H1 (cell line): ENCODE measurements at regions not wholly inside any gene's neighbourhood (a gene's known extent, or its start where the extent isn't known, plus 50 kb on each side); places are given as distances from the start of the nearest gene placed in this dataset.

Experiments used
- CTCF ChIA-PET: fragments of 300-600 bp; sonication (Branson Sonifier 250); formaldehyde crosslinking; loops from one replicate; lab custom pipeline; 2021; ENCODE audit not compliant: partially characterized antibody; lab: Charles Lee
- POLR2A ChIA-PET: fragments of 300-600 bp; sonication (Branson Sonifier 250); formaldehyde crosslinking; loops from one replicate; lab custom pipeline; 2021; ENCODE audit warnings: inconsistent platforms; ENCODE audit not compliant: partially characterized antibody; lab: Charles Lee
- DNase-seq, 2 experiments: peaks; one replicate each; pipeline versions ENCODE4 v3.0.0 to v3.0.0-alpha.2; 2010 to 2022; ENCODE audit warnings: low spot score in 2 of 2, low read depth in 1 of 2, mixed read lengths in 1 of 2
- FAIRE-seq: peaks from 2 replicates; lab custom pipeline; 2011; peaks lifted over from hg19 to GRCh38; lab: Jason Lieb, UNC
- H2AFZ ChIP-seq: 2 replicates; pipeline ENCODE4 v1.8.1; 2012; ENCODE audit warnings: low read length, inconsistent platforms
- H2AK5ac ChIP-seq: 2 replicates; pipeline ENCODE4 v1.6.1; 2013; ENCODE audit warnings: low read depth, low read length
- H2BK120ac ChIP-seq: replicated peaks from 2 replicates; pipeline ENCODE3; 2013; ENCODE audit warnings: low read depth, low read length, inconsistent platforms
- H2BK12ac ChIP-seq: 2 replicates; pipeline ENCODE4 v1.6.1; 2013; ENCODE audit warnings: low read depth, low read length
- H2BK15ac ChIP-seq: 2 replicates; pipeline ENCODE4 v1.6.1; 2013; ENCODE audit warnings: low read length
- H2BK20ac ChIP-seq: 2 replicates; pipeline ENCODE4 v1.6.1; 2013; ENCODE audit warnings: low read length
- H2BK5ac ChIP-seq: 2 replicates; pipeline ENCODE4 v1.6.1; 2013; ENCODE audit warnings: low read depth, low read length
- H3K14ac ChIP-seq: 2 replicates; pipeline ENCODE4 v1.6.1; 2013; ENCODE audit warnings: inconsistent platforms; ENCODE audit not compliant: insufficient read length
- H3K18ac ChIP-seq: 2 replicates; pipeline ENCODE4 v1.6.1; 2013; ENCODE audit warnings: low read length; ENCODE audit errors: extremely low read depth
- H3K23ac ChIP-seq: 2 replicates; pipeline ENCODE4 v1.6.1; 2013; ENCODE audit warnings: inconsistent platforms; ENCODE audit not compliant: insufficient read length
- H3K23me2 ChIP-seq: 2 replicates; pipeline ENCODE4 v1.6.1; 2013; ENCODE audit warnings: low read depth, low read length
- H3K27ac ChIP-seq: 2 replicates; pipeline ENCODE4 v1.6.1; 2011; ENCODE audit warnings: low read depth, low read length, inconsistent platforms
- H3K27me3 ChIP-seq, 4 experiments: replicated peaks in 1 of 4; 1 replicate in 1 of 4; 2 replicates in 3 of 4; pipeline versions ENCODE4 v1.6.1 to v1.8.1; 2011 to 2013; ENCODE audit warnings: low read length in 3 of 4, mild to moderate bottlenecking in 3 of 4, inconsistent platforms in 2 of 4, mixed read lengths in 2 of 4, moderate library complexity in 1 of 4; ENCODE audit not compliant: control insufficient read depth in 3 of 4, insufficient read depth in 3 of 4; ENCODE audit errors: extremely low read depth in 1 of 4
- H3K36me3 ChIP-seq, 4 experiments: 2 replicates each; pipeline versions ENCODE4 v1.6.1 to v1.8.1; 2011 to 2013; ENCODE audit warnings: mild to moderate bottlenecking in 4 of 4, low read length in 3 of 4, moderate library complexity in 2 of 4, control low read depth in 1 of 4, inconsistent platforms in 1 of 4; ENCODE audit not compliant: insufficient read depth in 4 of 4, control insufficient read depth in 2 of 4
- H3K4ac ChIP-seq: replicated peaks from 2 replicates; pipeline ENCODE3; 2013; ENCODE audit warnings: low read length, low read depth, mixed read lengths, inconsistent platforms; ENCODE audit not compliant: insufficient read length
- H3K4me1 ChIP-seq, 4 experiments: replicated peaks in 1 of 4; 1 replicate in 1 of 4; 2 replicates in 3 of 4; pipeline versions ENCODE4 v1.6.1 to v1.8.1; 2011 to 2013; ENCODE audit warnings: low read length in 3 of 4, inconsistent platforms in 2 of 4, mixed read lengths in 1 of 4; ENCODE audit not compliant: insufficient read depth in 4 of 4, control insufficient read depth in 3 of 4
- H3K4me2 ChIP-seq, 2 experiments: 2 replicates each; pipeline versions ENCODE4 v1.6.1 to v1.8.1; 2011 to 2013; ENCODE audit warnings: low read depth in 2 of 2, low read length in 2 of 2, control low read depth in 1 of 2, inconsistent platforms in 1 of 2, mild to moderate bottlenecking in 1 of 2; ENCODE audit not compliant: insufficient read depth in 1 of 2
- H3K4me3 ChIP-seq, 4 experiments: fragments of 200-600, 300-600 bp in 1 of 4; sonication (generic), shearing (Covaris generic), sonication (Bioruptor Twin) in 1 of 4; 2 replicates each; pipeline versions ENCODE4 v1.5.1 to v1.8.1; 2011 to 2016; ENCODE audit warnings: low read length in 4 of 4, low read depth in 3 of 4, control low read depth in 2 of 4, inconsistent platforms in 2 of 4, mild to moderate bottlenecking in 2 of 4, mixed read lengths in 1 of 4, moderate library complexity in 1 of 4; ENCODE audit not compliant: insufficient read depth in 2 of 4; ENCODE audit errors: extremely low read depth in 1 of 4
- H3K56ac ChIP-seq: replicated peaks from 2 replicates; pipeline ENCODE3; 2013; ENCODE audit warnings: low read depth, mild to moderate bottlenecking, mixed read lengths, low read length, inconsistent platforms; ENCODE audit not compliant: insufficient read length
- H3K79me1 ChIP-seq: 2 replicates; pipeline ENCODE4 v1.6.1; 2013; ENCODE audit warnings: low read depth, low read length, control low read depth
- H3K79me2 ChIP-seq, 2 experiments: 2 replicates each; pipeline versions ENCODE4 v1.6.1 to v1.8.1; 2012 to 2013; ENCODE audit warnings: low read length in 2 of 2, mild to moderate bottlenecking in 2 of 2, inconsistent platforms in 1 of 2; ENCODE audit not compliant: insufficient read depth in 2 of 2, control insufficient read depth in 1 of 2
- H3K9ac ChIP-seq, 4 experiments: replicated peaks in 1 of 4; 1 replicate in 1 of 4; 2 replicates in 3 of 4; pipeline versions ENCODE4 v1.6.1 to v1.8.1; 2011 to 2013; ENCODE audit warnings: low read depth in 3 of 4, low read length in 3 of 4, control low read depth in 2 of 4, mild to moderate bottlenecking in 2 of 4, moderate library complexity in 2 of 4, inconsistent platforms in 1 of 4; ENCODE audit errors: extremely low read depth in 1 of 4
- H3K9me3 ChIP-seq, 2 experiments: 2 replicates each; pipeline versions ENCODE4 v1.6.1 to v1.8.1; 2012 to 2013; ENCODE audit warnings: mild to moderate bottlenecking in 2 of 2, moderate library complexity in 2 of 2, control low read depth in 1 of 2, inconsistent platforms in 1 of 2, low read depth in 1 of 2, low read length in 1 of 2, mixed read lengths in 1 of 2; ENCODE audit not compliant: insufficient read depth in 2 of 2
- H4K20me1 ChIP-seq, 2 experiments: replicated peaks in 1 of 2; 2 replicates each; pipeline versions ENCODE3 to v1.8.1; 2011 to 2013; ENCODE audit warnings: inconsistent platforms in 2 of 2, low read length in 2 of 2, mild to moderate bottlenecking in 1 of 2; ENCODE audit not compliant: insufficient read depth in 2 of 2, control insufficient read depth in 1 of 2
- H4K5ac ChIP-seq: 2 replicates; pipeline ENCODE4 v1.6.1; 2013; ENCODE audit warnings: low read length, low read depth, mixed read lengths, inconsistent platforms; ENCODE audit not compliant: insufficient read length
- H4K8ac ChIP-seq: 2 replicates; pipeline ENCODE4 v1.8.0; 2013; ENCODE audit warnings: mild to moderate bottlenecking, moderate library complexity, low read length, inconsistent platforms; ENCODE audit not compliant: insufficient read depth; ENCODE audit errors: extremely low read depth
- H4K91ac ChIP-seq: replicated peaks from 2 replicates; pipeline ENCODE3; 2013; ENCODE audit warnings: low read length, mixed read lengths, inconsistent platforms; ENCODE audit not compliant: insufficient read length
- ASH2L ChIP-seq: fragments of 200-600, 300-600 bp; sonication (generic); IDR thresholded peaks from one replicate; pipeline ENCODE4 v1.7.1; 2017; ENCODE audit warnings: low read length
- WGBS, 2 experiments: shearing (Covaris generic) in 1 of 2; methylation state at CpG; one replicate each; pipeline versions ENCODE4 v1.1.6 to v1.1.7; 2013 to 2015; ENCODE audit warnings: low lambda C conversion rate in 2 of 2, mixed read lengths in 2 of 2, inconsistent platforms in 1 of 2, low coverage in 1 of 2, missing lambda C conversion rate in 1 of 2; ENCODE audit not compliant: insufficient replicate concordance in 2 of 2, insufficient coverage in 1 of 2, insufficient read length in 1 of 2; ENCODE audit errors: extremely low coverage in 1 of 2, missing lambda C conversion rate in 1 of 2; 5-methylcytosine and 5-hydroxymethylcytosine counted together

- no peak overlapping the region for H2BK120ac ChIP-seq
- 89% methylated on average over 9 of the region's 9 CpGs; no CpG with 5 or more reads in 1 of the 2 experiments for WGBS, 2 experiments
- H2BK5ac ChIP-seq = no peak overlapping the region
- no peak for DNase-seq
- no peak overlapping the region for H3K23ac ChIP-seq
- H3K9me3 ChIP-seq = no peaks in the 10 kb centered on the region
- no peak overlapping the region for H3K18ac ChIP-seq
- no peak overlapping the region for H3K14ac ChIP-seq
- H3K9ac ChIP-seq = no peak overlapping the region
- no peak overlapping the region for H2AFZ ChIP-seq
- no peak overlapping the region for H3K56ac ChIP-seq
- H3K79me1 ChIP-seq = no peaks in the 10 kb centered on the region
- H4K5ac ChIP-seq = no peak overlapping the region
- no peak overlapping the region for H3K4me3 ChIP-seq
- H3K4me1 ChIP-seq = peaks cover 0 to 2% (median 0%) of the 10 kb centered on the region in 4 experiments; a peak in 1 of 7 replicates
- no peak for TF ChIP-seq ASH2L
- H2BK12ac ChIP-seq = no peak overlapping the region
- no peaks in the 10 kb centered on the region for H3K27me3 ChIP-seq
- no peak for FAIRE-seq
- no peak overlapping the region for H3K4me2 ChIP-seq
- H2BK15ac ChIP-seq = no peak overlapping the region
- H3K27ac ChIP-seq = no peak overlapping the region
- no peaks in the 10 kb centered on the region for H3K79me2 ChIP-seq
- H2AK5ac ChIP-seq = no peak overlapping the region
- H4K20me1 ChIP-seq = no peaks in the 10 kb centered on the region
- no peaks in the 10 kb centered on the region for H3K23me2 ChIP-seq
- no peak overlapping the region for H3K4ac ChIP-seq
- no peak overlapping the region for H4K8ac ChIP-seq
- ChIA-PET CTCF (interaction anchor here (1.3 kb wide), 1 partner anchor 13 kb away, joined by 3 read pairs; no protein-coding TSS in a partner anchor), POLR2A (interaction anchor here (0.6 to 0.9 kb wide), 2 partner anchors 9 to 296 kb away, joined by 3 to 7 read pairs; no protein-coding TSS in a partner anchor)
- no peaks in the 10 kb centered on the region for H3K36me3 ChIP-seq
- no peak overlapping the region for H2BK20ac ChIP-seq
- H4K91ac ChIP-seq = no peak overlapping the region
Measured at GRCh38 chr2:9720352-9721093, 89.7 kb upstream of the YWHAQ start.
